Effector memory CD8-positive, alpha-beta T cell (primary cell): ENCODE measurements at regions not wholly inside any gene's neighbourhood (a gene's known extent, or its start where the extent isn't known, plus 50 kb on each side); places are given as distances from the start of the nearest gene placed in this dataset.
"Not testable (repeated sequence)": the region's sequence is repeated elsewhere in the genome, so short reads cannot be mapped to it uniquely, and the experiment has no call there.

ENCODE experiments used
- ATAC-seq: fragments of 150-1000 bp; cut with Tn5 transposase; replicated peaks from 2 replicates; pipeline ENCODE4 v1.10.0; 2021; ENCODE audit warnings: mild to moderate bottlenecking, moderate library complexity
- DNase-seq, 3 experiments: peaks; one replicate each; pipeline ENCODE4 v3.0.0; 2021
- H3K27ac Mint-ChIP-seq, 2 donors: one replicate each; pipeline ENCODE4 v1.8.0; 2022; ENCODE audit warnings: mild to moderate bottlenecking in 2 of 2, mixed read lengths in 2 of 2, moderate library complexity in 2 of 2
- H3K27me3 Mint-ChIP-seq, 2 donors: one replicate each; pipeline ENCODE4 v1.8.0; 2022; ENCODE audit warnings: mixed read lengths in 2 of 2
- H3K36me3 Mint-ChIP-seq: one replicate; pipeline ENCODE4 v1.8.0; 2022; ENCODE audit warnings: mild to moderate bottlenecking, moderate library complexity, mixed read lengths; ENCODE audit not compliant: insufficient read depth
- H3K4me1 Mint-ChIP-seq, 2 donors: one replicate each; pipeline ENCODE4 v1.8.0; 2022; ENCODE audit warnings: low read depth in 2 of 2, mixed read lengths in 2 of 2
- H3K4me3 Mint-ChIP-seq, 2 donors: one replicate each; pipeline ENCODE4 v1.8.0; 2022; ENCODE audit warnings: mild to moderate bottlenecking in 2 of 2, mixed read lengths in 2 of 2, moderate library complexity in 2 of 2
- H3K9me3 Mint-ChIP-seq, 2 donors: one replicate each; pipeline ENCODE4 v1.8.0; 2022; ENCODE audit warnings: mixed read lengths in 2 of 2

- H3K4me3 Mint-ChIP-seq: no peak overlapping the region
- peaks cover 4% of the 10 kb centered on the region for H3K36me3 Mint-ChIP-seq
- H3K9me3 Mint-ChIP-seq: no peaks in the 10 kb centered on the region
- peaks cover 22 to 49% of the 10 kb centered on the region in 2 donors for H3K27me3 Mint-ChIP-seq
- no peaks in the 10 kb centered on the region for H3K4me1 Mint-ChIP-seq
- ATAC-seq (no peak), DNase-seq (no peak)
- H3K27ac Mint-ChIP-seq: no peak overlapping the region
Observed at GRCh38 chr6:4346659-4347333, 211.4 kb upstream of the ECI2 start.

GRCh38 chr6:4345543-4345942 lies 210.2 kb upstream of the ECI2 start:
- no peak for ATAC-seq
- Mint-ChIP-seq H3K9me3 (no peaks in the 10 kb centered on the region), H3K27me3 (peaks cover 29 to 49% of the 10 kb centered on the region in 2 donors), H3K4me1 (no peaks in the 10 kb centered on the region), H3K36me3 (peaks cover 4% of the 10 kb centered on the region), H3K27ac (no peak overlapping the region), H3K4me3 (no peak overlapping the region)
- DNase-seq: no peak

GRCh38 chr6:4344317-4344899 lies 209.0 kb upstream of the ECI2 start:
- Mint-ChIP-seq H3K36me3 (peaks cover 4% of the 10 kb centered on the region), H3K27ac (no peak overlapping the region), H3K4me1 (no peaks in the 10 kb centered on the region), H3K9me3 (no peaks in the 10 kb centered on the region), H3K27me3 (peaks cover 33 to 42% of the 10 kb centered on the region in 2 donors), H3K4me3 (no peak overlapping the region)
- DNase-seq: no peak
- no peak for ATAC-seq

- Mint-ChIP-seq H3K27me3 (peaks cover 28 to 29% of the 10 kb centered on the region in 2 donors), H3K9me3 (no peaks in the 10 kb centered on the region), H3K27ac (peak overlapping the region in 1 of 2 donors; percentile 20), H3K36me3 (peaks cover 4% of the 10 kb centered on the region), H3K4me1 (no peaks in the 10 kb centered on the region), H3K4me3 (no peak overlapping the region)
- DNase-seq: no peak
- ATAC-seq: no peak
Observed at GRCh38 chr6:4342407-4343137, 207.2 kb upstream of the ECI2 start.

GRCh38 chr6:4341078-4341797 lies 205.9 kb upstream of the ECI2 start:
- no peaks in the 10 kb centered on the region for H3K9me3 Mint-ChIP-seq
- ATAC-seq (no peak), DNase-seq (no peak)
- no peaks in the 10 kb centered on the region for H3K4me1 Mint-ChIP-seq
- H3K27ac Mint-ChIP-seq: no peak overlapping the region
- no peak overlapping the region for H3K4me3 Mint-ChIP-seq
- peaks cover 16 to 28% of the 10 kb centered on the region in 2 donors for H3K27me3 Mint-ChIP-seq
- no peaks in the 10 kb centered on the region for H3K36me3 Mint-ChIP-seq

GRCh38 chr6:4340544-4340943 lies 205.2 kb upstream of the ECI2 start:
- no peak for DNase-seq
- no peak for ATAC-seq
- H3K27ac Mint-ChIP-seq: no peak overlapping the region

GRCh38 chr6:4338884-4339283 lies 203.5 kb upstream of the ECI2 start:
- Mint-ChIP-seq H3K4me1 (no peaks in the 10 kb centered on the region), H3K27ac (no peak overlapping the region), H3K27me3 (peaks cover 16 to 45% of the 10 kb centered on the region in 2 donors), H3K9me3 (no peaks in the 10 kb centered on the region), H3K36me3 (no peaks in the 10 kb centered on the region), H3K4me3 (no peak overlapping the region)
- DNase-seq (no peak), ATAC-seq (no peak)

More at GRCh38 chr6:4340544-4340943, 205.2 kb upstream of the ECI2 start:
- Mint-ChIP-seq H3K4me3 (no peak overlapping the region), H3K27me3 (peaks cover 16 to 34% of the 10 kb centered on the region in 2 donors), H3K36me3 (no peaks in the 10 kb centered on the region), H3K4me1 (no peaks in the 10 kb centered on the region), H3K9me3 (no peaks in the 10 kb centered on the region)

- Mint-ChIP-seq H3K9me3 (no peaks in the 10 kb centered on the region), H3K4me1 (no peaks in the 10 kb centered on the region), H3K36me3 (no peaks in the 10 kb centered on the region), H3K27me3 (peaks cover 16 to 40% of the 10 kb centered on the region in 2 donors), H3K4me3 (no peak overlapping the region), H3K27ac (no peak overlapping the region)
- no peak for ATAC-seq
- DNase-seq: no peak
Observed at GRCh38 chr6:4336778-4337442, 201.5 kb upstream of the ECI2 start.

GRCh38 chr6:4336084-4336483 lies 200.7 kb upstream of the ECI2 start:
- Mint-ChIP-seq H3K4me3 (no peak overlapping the region), H3K36me3 (no peaks in the 10 kb centered on the region), H3K27ac (no peak overlapping the region), H3K4me1 (no peaks in the 10 kb centered on the region), H3K9me3 (no peaks in the 10 kb centered on the region), H3K27me3 (peaks cover 9 to 33% of the 10 kb centered on the region in 2 donors)
- ATAC-seq (no peak), DNase-seq (no peak)

GRCh38 chr6:4334158-4334740 lies 198.9 kb upstream of the ECI2 start:
- H3K4me3 Mint-ChIP-seq, H3K9me3 Mint-ChIP-seq, H3K36me3 Mint-ChIP-seq, ATAC-seq, H3K27ac Mint-ChIP-seq, DNase-seq, H3K4me1 Mint-ChIP-seq: not testable (repeated sequence)
- H3K27me3 Mint-ChIP-seq: peaks cover 0 to 23% of the 10 kb centered on the region in 2 donors

- H3K4me3 Mint-ChIP-seq: no peak overlapping the region
- H3K27me3 Mint-ChIP-seq: peaks cover 15 to 20% of the 10 kb centered on the region in 2 donors
- no peaks in the 10 kb centered on the region for H3K9me3 Mint-ChIP-seq
- no peaks in the 10 kb centered on the region for H3K4me1 Mint-ChIP-seq
- no peaks in the 10 kb centered on the region for H3K36me3 Mint-ChIP-seq
- ATAC-seq (no peak), DNase-seq (no peak)
- no peak overlapping the region for H3K27ac Mint-ChIP-seq
Observed at GRCh38 chr6:4327841-4328240, 192.5 kb upstream of the ECI2 start.

GRCh38 chr6:4324746-4325145 lies 189.4 kb upstream of the ECI2 start:
- H3K36me3 Mint-ChIP-seq: no peaks in the 10 kb centered on the region
- H3K27me3 Mint-ChIP-seq: peaks cover 31 to 36% of the 10 kb centered on the region in 2 donors
- no peak overlapping the region for H3K4me3 Mint-ChIP-seq
- no peak overlapping the region for H3K27ac Mint-ChIP-seq
- DNase-seq: no peak
- no peaks in the 10 kb centered on the region for H3K9me3 Mint-ChIP-seq
- no peaks in the 10 kb centered on the region for H3K4me1 Mint-ChIP-seq
- ATAC-seq: no peak

GRCh38 chr6:4323322-4323721 lies 187.9 kb upstream of the ECI2 start:
- Mint-ChIP-seq H3K4me1 (no peaks in the 10 kb centered on the region), H3K27ac (no peak overlapping the region), H3K36me3 (no peaks in the 10 kb centered on the region), H3K4me3 (no peak overlapping the region), H3K27me3 (peaks cover 36 to 43% of the 10 kb centered on the region in 2 donors), H3K9me3 (no peaks in the 10 kb centered on the region)
- ATAC-seq (no peak), DNase-seq (no peak)
